ENCODE measurements at regions not wholly inside any gene's neighbourhood (a gene's known extent, or its start where the extent isn't known, plus 50 kb on each side); places are given as distances from the start of the nearest gene placed in this dataset.

DNA sequence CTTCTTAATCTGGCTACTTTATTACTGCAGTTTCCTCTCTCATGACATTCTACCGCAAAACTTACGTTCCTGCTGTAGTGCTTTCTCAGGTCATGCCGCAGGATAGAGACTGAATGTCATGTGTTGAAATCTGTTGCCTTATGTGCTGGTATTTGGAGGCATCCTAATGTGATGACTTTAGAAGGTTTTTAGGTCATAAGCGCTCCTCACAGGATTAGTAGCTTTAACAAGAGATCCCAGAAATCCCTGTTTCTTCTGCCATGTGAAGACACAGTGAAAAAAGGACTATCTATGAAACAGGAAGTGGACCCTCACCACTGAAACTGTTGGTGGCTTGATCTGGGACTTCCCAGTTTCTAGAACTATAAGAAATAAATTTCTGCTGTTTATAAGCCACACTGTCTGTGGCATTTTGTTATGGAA lies 209.3 kb downstream of the LACC1 start:
- peak in 2 of 35 experiments; percentile 6 to 39 for DNase-seq
- Mint-ChIP-seq H3K27me3 (peaks cover 8 to 9% of the 10 kb centered on the region in 2 donors), H3K27ac (peak overlapping the region in 1 of 2 donors; percentile 54), H3K9me3 (peaks cover 0 to 5% (median 0%) of the 10 kb centered on the region in 3 donors), H3K36me3 (no peaks in the 10 kb centered on the region), H3K4me3 (no peak overlapping the region), H3K4me1 (peaks cover 11 to 17% (median 17%) of the 10 kb centered on the region in 3 donors)
- ChIA-PET CTCF (no interaction called here), POLR2A (no interaction called here)
- peak in 3 of 4 experiments; percentile 27 to 75 (median 55) for ATAC-seq (replicated peaks in 1 of 4)
- H3K27ac ChIP-seq (ENCODE audit: low read length) = no peak overlapping the region
- H3K4me1 ChIP-seq (ENCODE audit: control insufficient read depth in 1 of 2, extremely low read depth in 1 of 2, insufficient read depth in 2 of 2, low read length in 2 of 2) = peaks cover 3 to 7% of the 10 kb centered on the region in 2 experiments
- no peak overlapping the region for H3K4me3 ChIP-seq (ENCODE audit: control insufficient read depth in 1 of 2, extremely low read depth in 1 of 2, low read length in 1 of 2)
- H3K36me3 ChIP-seq (ENCODE audit: control insufficient read depth in 2 of 2, extremely low read depth in 1 of 2, insufficient read depth in 1 of 2, low read length in 1 of 2) = no peaks in the 10 kb centered on the region
- H3K9me3 ChIP-seq = no peaks in the 10 kb centered on the region
- no peaks in the 10 kb centered on the region for H3K27me3 ChIP-seq (replicated peaks in 1 of 2; ENCODE audit: control insufficient read depth in 2 of 2, extremely low read depth in 1 of 2, insufficient read depth in 2 of 2, low read length in 1 of 2)
- WGBS (ENCODE audit: insufficient coverage) = 50% methylated on average over 1 of the region's 4 CpGs

DNA sequence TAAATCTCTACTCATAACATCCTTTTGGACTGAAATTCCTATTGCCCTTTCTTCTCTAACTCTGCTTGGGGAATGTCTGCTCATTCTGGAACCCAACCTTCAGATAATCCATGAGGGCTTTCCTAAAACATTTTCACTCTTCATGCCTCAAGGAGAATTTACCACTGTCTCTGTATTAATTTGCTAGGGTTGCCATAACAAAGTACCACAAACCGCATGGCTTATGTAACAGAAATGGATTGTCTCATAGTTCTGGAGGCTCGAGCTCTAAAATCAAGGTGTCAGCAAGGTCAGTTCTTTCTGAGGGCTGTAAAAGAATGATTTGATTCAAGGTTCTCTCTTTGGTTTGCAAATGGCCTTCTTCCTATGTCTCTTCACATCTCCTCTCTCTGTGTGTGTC lies 209.7 kb downstream of the LACC1 start:
- no CpG with 5 or more reads among the region's 2 CpGs for WGBS (ENCODE audit: insufficient coverage)

DNA sequence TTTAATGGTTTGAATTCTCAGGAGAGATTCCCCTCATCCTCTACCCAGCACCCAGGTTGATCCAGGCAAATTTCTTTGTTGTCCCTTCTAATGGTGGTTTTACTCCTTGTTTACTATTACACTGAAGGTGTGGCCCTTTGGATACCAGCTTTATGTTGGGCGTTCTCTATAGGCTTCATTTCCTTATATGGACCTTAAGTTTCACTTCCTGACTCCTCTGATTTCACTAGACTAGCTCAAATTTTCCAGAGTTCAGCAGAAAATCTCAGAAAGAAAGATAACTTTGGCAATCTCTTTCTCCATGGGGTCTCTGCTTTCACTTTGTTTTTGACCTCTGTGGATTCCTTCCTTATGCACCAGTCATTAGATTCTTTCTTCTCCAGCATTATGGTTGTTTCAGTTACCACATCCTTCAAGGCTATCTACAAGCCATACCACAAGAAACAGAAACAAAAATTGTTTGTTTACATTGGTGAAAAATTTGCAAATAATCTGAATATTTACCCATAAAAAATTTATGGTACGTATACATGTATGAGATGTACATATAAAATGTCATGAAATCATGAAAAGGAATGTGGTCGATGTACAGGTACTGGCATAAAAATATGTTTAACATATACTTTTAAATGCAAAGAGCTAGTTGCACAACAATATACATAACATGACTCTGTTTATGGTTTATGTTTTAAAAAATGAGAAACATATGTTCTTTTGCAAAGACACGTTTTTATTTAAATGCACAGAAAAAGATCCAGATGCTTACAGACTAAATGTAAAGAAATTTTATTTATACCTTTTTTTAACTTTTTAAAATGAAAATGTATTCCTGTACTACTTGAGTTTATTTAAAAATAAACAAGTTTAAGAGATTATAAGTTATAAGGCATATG lies 212.6 kb downstream of the LACC1 start:
- H3K27ac Mint-ChIP-seq = no peak overlapping the region
- peaks cover 11 to 17% (median 17%) of the 10 kb centered on the region in 3 donors for H3K4me1 Mint-ChIP-seq
- ATAC-seq (replicated peaks in 1 of 4) (no peak), DNase-seq (no peak)
- 80% methylated on average over 1 of the region's 4 CpGs for WGBS (ENCODE audit: insufficient coverage)
- Histone ChIP-seq H3K4me3 (ENCODE audit: control insufficient read depth in 1 of 2, extremely low read depth in 1 of 2, low read length in 1 of 2) (no peak overlapping the region), H3K4me1 (ENCODE audit: control insufficient read depth in 1 of 2, extremely low read depth in 1 of 2, insufficient read depth in 2 of 2, low read length in 2 of 2) (peaks cover 3 to 7% of the 10 kb centered on the region in 2 experiments), H3K27me3 (replicated peaks in 1 of 2; ENCODE audit: control insufficient read depth in 2 of 2, extremely low read depth in 1 of 2, insufficient read depth in 2 of 2, low read length in 1 of 2) (no peaks in the 10 kb centered on the region), H3K36me3 (ENCODE audit: control insufficient read depth in 2 of 2, extremely low read depth in 1 of 2, insufficient read depth in 1 of 2, low read length in 1 of 2) (no peaks in the 10 kb centered on the region), H3K9me3 (no peaks in the 10 kb centered on the region), H3K27ac (ENCODE audit: low read length) (no peak overlapping the region)
- CTCF ChIA-PET = no interaction called here
- no peak overlapping the region for H3K4me3 Mint-ChIP-seq
- peaks cover 5 to 8% of the 10 kb centered on the region in 2 donors for H3K27me3 Mint-ChIP-seq
- H3K9me3 Mint-ChIP-seq = peaks cover 0 to 5% (median 0%) of the 10 kb centered on the region in 3 donors
- H3K36me3 Mint-ChIP-seq = no peaks in the 10 kb centered on the region
- POLR2A ChIA-PET = interaction anchor here in 1 of 2 donors (0.5 kb wide), 1 partner anchor 354 kb away, joined by 3 read pairs; no protein-coding TSS in a partner anchor

More for the DNA sequence above, 209.7 kb downstream of the LACC1 start:
- Histone ChIP-seq H3K36me3 (ENCODE audit: control insufficient read depth in 2 of 2, extremely low read depth in 1 of 2, insufficient read depth in 1 of 2, low read length in 1 of 2) (no peaks in the 10 kb centered on the region), H3K27me3 (replicated peaks in 1 of 2; ENCODE audit: control insufficient read depth in 2 of 2, extremely low read depth in 1 of 2, insufficient read depth in 2 of 2, low read length in 1 of 2) (no peaks in the 10 kb centered on the region), H3K9me3 (no peaks in the 10 kb centered on the region), H3K27ac (ENCODE audit: low read length) (no peak overlapping the region), H3K4me3 (ENCODE audit: control insufficient read depth in 1 of 2, extremely low read depth in 1 of 2, low read length in 1 of 2) (no peak overlapping the region), H3K4me1 (ENCODE audit: control insufficient read depth in 1 of 2, extremely low read depth in 1 of 2, insufficient read depth in 2 of 2, low read length in 2 of 2) (peaks cover 3 to 7% of the 10 kb centered on the region in 2 experiments)
- Mint-ChIP-seq H3K27ac (no peak overlapping the region), H3K36me3 (no peaks in the 10 kb centered on the region), H3K4me3 (no peak overlapping the region), H3K9me3 (peaks cover 0 to 5% (median 0%) of the 10 kb centered on the region in 3 donors), H3K27me3 (peaks cover 9% of the 10 kb centered on the region in 2 donors), H3K4me1 (peaks cover 11 to 17% (median 17%) of the 10 kb centered on the region in 3 donors)
- peak in 1 of 4 experiments; percentile 12 for ATAC-seq (replicated peaks in 1 of 4)
- CTCF ChIA-PET = no interaction called here
- POLR2A ChIA-PET = no interaction called here
- peak in 1 of 35 experiments; percentile 17 for DNase-seq

DNA sequence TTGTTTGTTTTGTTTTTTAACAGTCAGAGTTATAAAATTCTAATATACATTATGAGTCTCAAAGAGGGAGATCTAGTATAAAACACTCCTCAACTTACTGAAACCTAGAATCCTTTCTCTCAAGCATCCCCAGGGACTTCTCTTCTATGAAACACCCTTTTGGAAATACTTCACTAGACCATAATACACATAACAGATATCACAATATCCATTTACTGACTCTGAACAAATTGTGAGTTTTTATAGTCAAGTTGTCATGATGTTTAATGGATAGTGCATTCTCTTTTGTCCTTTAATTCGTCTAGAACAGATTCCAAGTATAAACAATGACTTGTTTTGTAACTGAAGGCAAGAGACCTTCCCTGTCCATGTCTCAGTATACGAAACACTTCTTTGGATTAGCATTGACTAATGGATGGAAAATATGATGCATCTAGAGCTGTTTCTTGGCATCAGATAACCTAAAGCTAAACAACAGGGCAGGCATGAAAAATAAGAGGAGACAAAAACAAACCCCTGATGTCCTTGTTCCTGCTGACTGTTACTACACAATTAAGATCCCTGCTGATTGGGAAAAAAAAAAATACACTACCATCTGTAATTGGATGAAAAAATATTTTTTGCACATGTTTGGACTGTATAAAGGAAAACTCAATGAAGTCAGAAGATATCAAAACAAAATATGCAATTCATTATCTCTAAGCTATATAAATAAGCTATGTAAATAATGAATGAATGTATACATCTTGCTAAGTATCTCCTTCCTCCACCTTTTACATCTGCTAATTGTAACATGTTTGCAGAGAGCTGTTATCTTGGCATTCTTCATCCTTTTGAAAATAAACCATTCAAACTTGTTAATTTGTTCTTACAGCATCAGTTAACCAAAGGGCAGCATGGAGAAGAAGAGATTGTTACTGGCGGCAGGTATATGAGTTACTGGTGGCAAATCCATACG lies 214.2 kb downstream of the LACC1 start:
- H3K9me3 ChIP-seq = no peaks in the 10 kb centered on the region
- H3K27ac ChIP-seq (ENCODE audit: low read length) = no peak overlapping the region
- H3K27me3 ChIP-seq (replicated peaks in 1 of 2; ENCODE audit: control insufficient read depth in 2 of 2, extremely low read depth in 1 of 2, insufficient read depth in 2 of 2, low read length in 1 of 2) = no peaks in the 10 kb centered on the region
- 100% methylated on average over 2 of the region's 4 CpGs for WGBS (ENCODE audit: insufficient coverage)
- peaks cover 0 to 6% of the 10 kb centered on the region in 2 experiments for H3K4me1 ChIP-seq (ENCODE audit: control insufficient read depth in 1 of 2, extremely low read depth in 1 of 2, insufficient read depth in 2 of 2, low read length in 2 of 2)
- DNase-seq = no peak
- no peak for ATAC-seq (replicated peaks in 1 of 4)
- Mint-ChIP-seq H3K27ac (no peak overlapping the region), H3K4me3 (no peak overlapping the region), H3K27me3 (peaks cover 0 to 3% of the 10 kb centered on the region in 2 donors), H3K4me1 (peaks cover 8 to 9% (median 9%) of the 10 kb centered on the region in 3 donors), H3K36me3 (no peaks in the 10 kb centered on the region), H3K9me3 (peaks cover 0 to 5% (median 0%) of the 10 kb centered on the region in 3 donors)
- H3K36me3 ChIP-seq (ENCODE audit: control insufficient read depth in 2 of 2, extremely low read depth in 1 of 2, insufficient read depth in 1 of 2, low read length in 1 of 2) = no peaks in the 10 kb centered on the region
- H3K4me3 ChIP-seq (ENCODE audit: control insufficient read depth in 1 of 2, extremely low read depth in 1 of 2, low read length in 1 of 2) = no peak overlapping the region
- ChIA-PET CTCF (interaction anchor here in 1 of 2 donors (0.7 kb wide), 1 partner anchor 385 kb away, joined by 3 read pairs; no protein-coding TSS in a partner anchor), POLR2A (no interaction called here)

DNA sequence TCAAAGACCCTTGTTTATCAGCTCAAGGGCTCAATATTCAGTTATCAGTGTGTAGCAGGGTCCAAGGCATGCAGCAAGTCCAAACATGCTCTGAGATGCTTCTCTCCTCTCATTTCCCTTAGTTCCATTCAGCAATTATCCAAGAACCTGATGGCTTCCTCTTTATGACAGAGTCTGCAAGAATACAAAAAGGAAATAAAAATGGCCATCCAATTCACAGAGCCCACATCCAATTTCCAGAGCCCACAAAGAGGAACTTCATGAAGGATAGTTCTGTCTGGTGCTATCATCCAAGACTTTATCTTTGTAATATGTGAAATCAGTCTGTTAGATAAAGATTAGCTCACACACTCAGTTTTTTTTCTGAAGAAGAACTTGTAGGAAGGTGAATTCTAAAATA lies 217.2 kb downstream of the LACC1 start:
- Histone ChIP-seq H3K4me3 (ENCODE audit: control insufficient read depth in 1 of 2, extremely low read depth in 1 of 2, low read length in 1 of 2) (no peak overlapping the region), H3K27me3 (replicated peaks in 1 of 2; ENCODE audit: control insufficient read depth in 2 of 2, extremely low read depth in 1 of 2, insufficient read depth in 2 of 2, low read length in 1 of 2) (no peaks in the 10 kb centered on the region), H3K4me1 (ENCODE audit: control insufficient read depth in 1 of 2, extremely low read depth in 1 of 2, insufficient read depth in 2 of 2, low read length in 2 of 2) (no peaks in the 10 kb centered on the region), H3K9me3 (peaks cover 3% of the 10 kb centered on the region), H3K27ac (ENCODE audit: low read length) (no peak overlapping the region), H3K36me3 (ENCODE audit: control insufficient read depth in 2 of 2, extremely low read depth in 1 of 2, insufficient read depth in 1 of 2, low read length in 1 of 2) (no peaks in the 10 kb centered on the region)
- DNase-seq (no peak), ATAC-seq (replicated peaks in 1 of 4) (no peak)
- Mint-ChIP-seq H3K4me1 (no peaks in the 10 kb centered on the region), H3K4me3 (no peak overlapping the region), H3K36me3 (no peaks in the 10 kb centered on the region), H3K9me3 (peaks cover 2 to 7% (median 2%) of the 10 kb centered on the region in 3 donors), H3K27ac (no peak overlapping the region), H3K27me3 (peaks cover 0 to 3% of the 10 kb centered on the region in 2 donors)
- CTCF ChIA-PET = no interaction called here
- POLR2A ChIA-PET = interaction anchor here in 1 of 2 donors (0.6 kb wide), 1 partner anchor 19 kb away, joined by 3 read pairs; no protein-coding TSS in a partner anchor

DNA sequence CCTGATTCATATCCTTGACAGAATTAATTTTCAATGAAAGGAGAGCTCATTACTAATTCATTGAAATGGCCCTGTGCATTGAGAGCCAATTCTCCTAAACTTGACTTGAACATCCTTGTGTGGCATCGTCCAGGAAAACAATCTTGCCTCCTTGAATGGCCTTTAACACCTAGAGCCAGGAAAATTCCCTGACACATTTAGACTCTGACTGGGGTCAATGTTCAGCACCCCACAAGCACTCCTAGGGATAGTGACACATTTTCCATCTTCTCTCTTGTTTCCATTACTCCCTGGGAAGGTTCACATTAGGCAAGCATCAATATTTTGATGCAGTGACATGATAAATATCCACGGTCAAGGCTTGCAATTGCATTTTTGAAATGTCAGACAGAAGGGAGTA lies 218.9 kb downstream of the LACC1 start:
- Histone ChIP-seq H3K9me3 (peaks cover 5% of the 10 kb centered on the region), H3K27me3 (replicated peaks in 1 of 2; ENCODE audit: control insufficient read depth in 2 of 2, extremely low read depth in 1 of 2, insufficient read depth in 2 of 2, low read length in 1 of 2) (no peaks in the 10 kb centered on the region), H3K27ac (ENCODE audit: low read length) (no peak overlapping the region), H3K4me1 (ENCODE audit: control insufficient read depth in 1 of 2, extremely low read depth in 1 of 2, insufficient read depth in 2 of 2, low read length in 2 of 2) (no peaks in the 10 kb centered on the region), H3K4me3 (ENCODE audit: control insufficient read depth in 1 of 2, extremely low read depth in 1 of 2, low read length in 1 of 2) (no peak overlapping the region), H3K36me3 (ENCODE audit: control insufficient read depth in 2 of 2, extremely low read depth in 1 of 2, insufficient read depth in 1 of 2, low read length in 1 of 2) (no peaks in the 10 kb centered on the region)
- CTCF ChIA-PET = no interaction called here
- Mint-ChIP-seq H3K36me3 (no peaks in the 10 kb centered on the region), H3K27me3 (peaks cover 0 to 3% of the 10 kb centered on the region in 2 donors), H3K9me3 (peaks cover 4 to 12% (median 4%) of the 10 kb centered on the region in 3 donors), H3K27ac (no peak overlapping the region), H3K4me1 (no peaks in the 10 kb centered on the region), H3K4me3 (no peak overlapping the region)
- no peak for DNase-seq
- ATAC-seq (replicated peaks in 1 of 4) = no peak
- 100% methylated on average over 1 of the region's 2 CpGs for WGBS (ENCODE audit: insufficient coverage)
- POLR2A ChIA-PET = no interaction called here

All from T-cell (primary cell).